HG02798 (cell line): ENCODE measurements at regions not wholly inside any gene's neighbourhood (a gene's known extent, or its start where the extent isn't known, plus 50 kb on each side); places are given as distances from the start of the nearest gene placed in this dataset.
"Not testable (repeated sequence)": the region's sequence is repeated elsewhere in the genome, so short reads cannot be mapped to it uniquely, and the experiment has no call there.

Source experiments
- ATAC-seq: cut with Tn5 transposase; IDR thresholded peaks from one replicate; pipeline ENCODE4 v1.9.1; 2021; ENCODE audit warnings: mild to moderate bottlenecking; ENCODE audit not compliant: unreplicated experiment, poor library complexity

DNA sequence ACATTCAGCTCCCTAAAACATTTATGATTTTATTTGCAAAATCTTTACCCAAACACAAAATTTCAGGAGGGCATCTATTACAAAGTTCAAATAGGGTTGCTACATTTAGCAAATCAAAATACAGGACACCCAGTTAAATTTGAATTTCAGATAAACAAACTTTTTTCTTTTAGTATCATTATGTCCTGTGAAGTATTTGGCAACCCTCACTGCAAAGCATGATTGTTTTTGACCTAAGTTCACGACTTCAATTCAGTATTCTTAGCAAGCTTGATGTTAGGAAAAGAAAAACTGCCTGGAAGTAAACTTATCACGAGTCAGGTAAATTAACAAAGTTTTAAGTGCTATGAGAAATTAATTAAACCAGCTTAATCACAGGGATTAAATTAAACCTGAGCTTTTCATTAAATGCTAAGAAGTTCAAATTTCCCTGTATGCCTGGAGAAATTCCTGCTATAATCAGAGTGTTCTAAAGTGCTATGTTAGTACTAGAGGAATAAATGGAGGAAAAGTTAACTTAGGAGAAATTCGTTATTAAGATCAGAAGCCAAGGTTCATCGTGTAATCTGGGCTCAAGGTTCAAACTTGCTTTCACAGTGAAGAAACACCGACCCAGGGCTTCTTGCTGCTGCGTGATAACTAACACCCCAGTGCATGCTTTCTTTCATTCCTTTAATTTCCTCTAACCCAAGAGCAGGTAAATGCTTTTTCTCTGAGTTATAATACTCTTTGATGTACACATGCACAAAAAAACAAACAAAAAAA is 298.1 kb downstream of the FOXO1 start:
- ATAC-seq, result no peak

DNA sequence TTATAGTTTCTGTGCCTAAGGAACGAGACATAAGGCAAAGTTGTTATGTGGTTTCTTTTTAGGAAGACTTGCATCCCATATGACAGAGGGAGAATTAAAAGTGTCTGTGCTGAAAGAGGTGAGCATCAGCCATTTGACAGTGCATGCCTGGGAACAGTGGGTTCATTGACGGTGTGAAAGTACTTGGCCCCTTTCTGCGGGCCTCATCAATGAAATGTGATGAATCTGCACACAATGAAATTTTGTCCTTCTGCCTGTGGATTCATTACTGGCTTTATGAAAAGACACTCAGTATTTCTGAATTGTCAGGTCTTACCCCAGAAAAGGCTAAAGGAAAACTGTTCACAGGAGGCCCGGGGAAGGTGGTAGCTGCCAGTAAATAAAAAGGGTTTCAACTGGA is 295.8 kb downstream of the FOXO1 start:
- ATAC-seq, result no peak

DNA sequence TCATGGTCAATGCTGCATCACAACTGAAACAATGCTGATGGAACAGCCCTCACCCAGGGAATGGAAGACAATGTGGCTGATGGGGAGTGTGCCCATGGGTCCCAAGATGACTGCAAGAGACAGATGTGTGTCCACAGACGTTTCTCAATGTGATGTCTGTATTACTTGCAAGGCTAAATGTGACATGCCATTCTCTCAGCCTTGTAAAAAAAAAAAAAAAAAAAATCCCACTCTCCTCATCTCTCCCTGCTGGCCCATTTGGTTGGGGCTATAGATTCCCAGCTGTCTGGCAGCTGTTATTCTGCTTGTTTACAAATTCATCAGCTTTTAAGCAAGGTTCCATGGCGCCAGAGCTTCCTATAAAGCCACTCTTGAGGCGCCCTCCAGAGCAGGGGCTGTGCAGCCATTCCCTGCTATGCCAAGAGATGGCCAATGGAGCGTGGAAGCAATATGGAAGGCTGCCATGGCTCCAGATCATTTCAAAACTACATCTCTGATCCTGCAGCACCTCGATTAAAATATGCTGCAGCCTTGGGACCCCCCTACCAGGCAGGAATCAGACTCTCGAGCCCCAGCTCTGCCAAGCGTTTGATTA is 294.8 kb downstream of the FOXO1 start:
- no peak for ATAC-seq

DNA sequence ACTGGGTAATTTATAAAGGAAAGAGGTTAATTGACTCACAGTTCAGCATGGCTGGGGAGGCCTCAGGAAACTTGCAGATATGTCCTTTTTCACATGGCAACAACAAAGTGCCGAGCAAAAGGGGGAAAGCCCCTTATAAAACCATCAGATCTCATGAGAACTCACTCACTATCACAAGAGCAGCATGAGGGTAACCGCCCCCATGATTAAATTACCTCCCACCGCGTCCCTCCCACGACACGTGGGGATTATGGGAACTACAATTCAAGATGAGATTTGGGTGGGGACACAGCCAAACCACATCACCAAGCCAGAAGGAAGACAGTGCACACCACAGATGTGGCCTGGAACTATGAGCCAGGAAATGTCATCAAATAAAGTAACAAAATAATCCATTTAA is 292.8 kb downstream of the FOXO1 start:
- ATAC-seq, result not testable (repeated sequence)

DNA sequence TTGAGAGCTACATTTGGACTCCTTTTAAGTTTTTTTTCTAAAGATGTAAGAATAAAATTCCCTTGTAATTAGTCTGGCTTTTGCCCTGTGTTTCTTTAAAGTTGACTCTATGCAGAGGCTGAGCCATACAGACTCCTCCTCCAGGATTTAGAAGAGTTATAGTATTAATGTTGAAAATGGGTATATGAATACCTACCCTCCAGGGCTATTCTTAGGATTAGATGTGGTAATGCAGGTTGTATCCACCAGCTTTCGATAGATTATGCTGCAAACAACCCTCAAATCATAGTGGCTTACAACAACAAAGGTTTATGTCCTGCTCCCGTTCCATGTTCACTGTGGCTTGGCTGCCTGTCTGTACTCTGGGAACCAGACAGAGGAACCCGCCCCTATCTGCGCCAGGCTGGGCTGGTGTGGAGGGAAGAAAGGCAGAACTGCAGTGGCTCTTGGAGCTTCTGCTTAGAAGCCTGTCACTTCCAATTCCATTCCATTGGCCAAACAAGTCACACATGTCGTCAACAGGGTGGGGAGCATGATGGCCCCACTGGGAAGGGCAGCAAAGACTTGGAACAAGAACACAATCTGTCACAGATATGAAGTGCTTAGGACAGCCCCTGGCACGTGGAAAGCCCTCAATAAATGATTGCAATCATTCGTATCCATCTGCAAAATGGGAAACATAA is 290.8 kb downstream of the FOXO1 start:
- no peak for ATAC-seq

DNA sequence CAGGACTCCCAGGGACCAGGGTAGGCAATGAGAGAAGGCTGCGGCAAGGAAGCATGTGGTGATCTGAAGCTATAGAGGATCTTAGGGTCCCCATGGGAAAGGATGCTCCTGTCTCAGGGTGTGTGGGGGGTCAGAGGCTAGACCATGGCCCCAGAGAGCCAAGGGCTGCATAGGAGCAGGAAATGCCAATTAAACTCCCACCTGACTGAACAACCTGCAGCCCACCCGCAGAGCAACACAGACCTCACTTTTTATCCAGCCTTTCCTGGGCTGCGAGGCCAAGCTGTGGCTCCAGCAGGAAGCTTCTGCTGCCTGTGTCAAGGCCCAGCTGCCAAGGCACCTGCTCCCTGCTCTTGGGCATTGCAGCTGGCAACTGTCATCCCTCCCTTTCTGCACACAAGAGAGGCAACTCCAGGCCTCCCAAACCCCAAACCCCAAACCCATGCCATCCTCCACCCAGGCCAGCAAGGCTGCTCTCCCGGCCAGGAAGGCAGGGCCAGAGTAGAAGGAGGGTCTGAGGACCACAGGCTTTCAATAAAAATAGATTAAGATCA is 290.1 kb downstream of the FOXO1 start:
- ATAC-seq, result no peak

DNA sequence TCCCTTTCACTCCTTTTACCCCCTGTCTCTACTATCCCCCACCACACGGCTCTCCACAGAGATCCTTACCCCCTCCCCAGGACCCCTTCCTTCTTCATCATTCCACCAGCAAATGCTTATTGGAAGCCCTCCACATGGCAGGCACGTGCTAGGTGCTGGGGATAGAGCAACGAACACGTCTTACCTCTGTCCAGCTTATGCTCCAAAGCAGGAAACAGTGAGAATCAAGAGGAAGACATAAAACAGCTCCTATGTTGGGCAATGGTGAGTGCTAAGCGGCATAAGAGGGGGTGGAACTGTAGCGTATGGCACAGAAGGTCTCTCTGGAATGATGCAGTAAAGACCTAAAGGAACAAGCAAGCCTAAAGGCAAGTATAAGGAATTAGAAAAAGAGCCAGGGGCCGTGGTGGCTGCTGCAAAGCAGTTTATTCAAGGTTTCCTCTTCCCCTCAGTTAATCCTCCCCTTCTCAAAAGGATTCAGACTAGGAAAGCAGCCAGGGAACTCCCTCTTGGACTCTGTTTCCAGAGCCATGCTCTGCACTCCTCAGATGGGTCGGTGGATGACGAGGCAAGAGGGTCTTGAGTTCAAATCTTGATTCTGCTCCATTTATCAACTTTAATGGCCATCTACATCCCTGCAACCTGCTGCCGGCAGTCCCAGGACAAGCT is 289.4 kb downstream of the FOXO1 start:
- no peak for ATAC-seq

DNA sequence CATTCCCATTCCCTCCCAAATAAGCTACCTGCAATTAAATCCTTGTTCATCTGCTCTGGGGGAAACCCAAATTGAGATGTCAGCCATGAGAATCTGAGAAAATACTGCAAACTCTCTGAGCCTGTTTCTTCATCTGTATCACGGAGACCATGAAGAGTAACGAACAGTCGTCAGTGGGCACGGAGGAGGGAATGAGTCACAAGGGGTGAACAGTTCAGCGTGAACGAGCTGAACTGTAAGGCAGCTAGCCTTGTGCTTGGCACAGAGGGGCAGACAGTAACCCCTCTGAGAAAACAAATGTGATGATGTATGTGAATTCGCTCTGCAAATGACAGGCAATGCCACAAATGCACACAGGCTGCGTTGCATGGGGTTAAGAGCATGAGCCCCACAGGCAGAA is 288.7 kb downstream of the FOXO1 start:
- ATAC-seq, result peak; percentile 53

DNA sequence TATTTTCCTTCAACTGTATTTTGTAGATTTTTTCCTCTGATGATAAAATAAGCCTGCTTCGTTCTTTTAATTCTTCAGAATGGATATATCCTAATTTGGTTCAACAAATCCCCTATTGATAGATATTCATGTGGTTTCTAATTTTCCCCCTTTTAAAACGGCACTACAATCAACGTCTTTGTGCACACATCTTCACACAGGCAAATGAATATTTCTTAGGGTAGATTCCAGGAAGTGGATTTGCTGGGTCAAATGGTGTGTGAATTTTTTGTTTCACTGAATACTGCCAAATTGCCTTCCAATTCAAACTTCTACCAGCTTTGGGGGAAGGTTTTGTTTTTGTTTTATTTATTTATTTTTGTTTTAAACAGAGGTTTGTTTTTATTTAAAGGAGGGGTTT is 287.2 kb downstream of the FOXO1 start:
- ATAC-seq, result no peak

DNA sequence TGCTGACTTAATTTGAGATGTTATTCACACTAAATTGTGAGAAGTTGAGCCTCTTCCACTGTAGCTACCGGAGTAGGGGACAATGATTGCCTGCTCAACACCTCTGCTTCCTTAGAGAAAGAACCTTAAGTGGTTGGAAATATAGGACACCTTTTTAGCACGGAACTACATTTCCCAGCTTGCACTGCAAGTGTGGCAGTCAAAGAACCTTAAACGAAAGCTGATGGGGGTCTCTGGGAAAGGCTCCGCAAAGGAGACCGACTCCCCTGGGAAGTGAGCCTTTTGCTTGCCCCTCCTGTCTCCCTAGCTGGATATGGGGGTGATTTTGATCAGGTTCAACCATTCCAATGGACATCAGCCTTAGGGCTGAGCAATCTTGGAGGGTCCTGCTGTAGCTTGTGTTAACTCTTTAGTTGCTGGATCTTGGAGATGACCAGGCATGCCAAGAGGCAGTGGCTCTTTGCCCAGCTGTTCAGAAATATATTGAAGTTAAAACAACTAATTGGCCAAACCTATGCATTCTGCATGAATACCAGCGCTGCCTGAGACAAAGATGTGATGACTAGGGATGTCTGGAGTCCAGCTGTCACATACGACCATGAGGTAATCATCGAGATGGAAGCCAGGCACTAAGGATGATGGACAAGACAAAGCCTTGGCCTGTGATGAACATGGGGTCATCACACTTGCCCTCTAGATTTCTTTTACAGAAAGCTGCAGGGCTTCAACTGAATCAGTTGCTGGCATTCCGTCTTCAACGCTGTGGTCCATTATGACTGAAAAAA is 286.5 kb downstream of the FOXO1 start:
- no peak for ATAC-seq

DNA sequence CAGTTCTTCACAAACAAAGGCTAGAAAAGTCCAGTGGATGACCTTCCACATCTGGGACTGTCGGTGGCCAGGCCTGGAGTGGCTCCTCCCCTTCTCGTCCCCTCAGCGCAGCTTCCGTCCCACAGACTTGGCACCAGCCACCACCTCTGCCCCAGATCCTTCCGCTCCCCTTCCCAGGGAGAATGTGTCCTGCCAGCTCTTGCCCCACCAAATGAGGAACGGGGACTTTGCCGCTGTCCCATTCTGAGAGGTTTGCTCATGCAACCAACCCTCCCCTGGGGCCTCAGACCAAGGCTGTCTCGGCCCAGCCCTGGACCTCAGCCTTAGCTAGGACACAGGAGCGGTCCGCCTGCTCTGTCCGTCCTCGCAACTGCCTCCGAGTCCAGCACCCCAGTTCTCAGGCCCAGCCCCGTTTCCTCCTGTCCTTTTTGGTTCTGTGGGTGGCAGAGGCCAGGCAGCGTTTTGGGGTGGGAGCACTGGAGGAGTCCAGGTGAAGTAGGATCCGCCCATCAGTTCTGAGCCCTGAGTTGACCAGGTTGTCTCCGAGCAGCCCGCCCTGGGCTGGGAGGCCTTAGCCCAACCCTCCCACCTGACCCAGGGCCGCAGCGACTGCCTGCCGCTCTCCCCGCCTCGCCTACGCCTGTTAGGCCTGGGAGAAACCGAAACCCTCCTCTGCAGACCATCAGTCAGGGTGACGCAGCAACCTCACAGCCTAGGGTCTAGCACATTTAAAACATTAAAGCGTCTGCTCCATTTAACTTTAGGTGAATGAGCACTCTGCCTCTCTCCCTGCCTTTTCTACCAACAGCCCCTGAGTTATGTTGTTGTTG is 284.3 kb downstream of the FOXO1 start:
- ATAC-seq, result no peak

DNA sequence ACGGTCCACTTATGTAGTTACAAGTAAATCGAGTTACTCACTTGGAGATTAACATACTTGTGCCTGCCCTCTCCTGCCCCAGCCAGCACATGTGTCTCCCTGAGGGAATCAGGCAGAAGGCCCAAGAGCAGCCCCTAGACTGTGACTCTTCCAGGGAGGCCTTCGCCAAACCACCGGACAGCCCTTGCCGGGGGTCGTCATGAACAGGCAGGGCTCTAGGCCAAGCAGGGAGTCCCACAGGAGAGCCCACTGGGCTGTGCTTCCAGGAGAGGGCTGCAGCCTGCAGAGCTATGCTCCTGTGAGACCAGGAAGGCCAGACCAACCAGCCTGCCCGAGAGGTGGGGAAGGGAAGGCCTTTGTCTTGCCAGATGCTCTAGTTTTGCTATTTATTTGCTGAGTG is 283.3 kb downstream of the FOXO1 start:
- no peak for ATAC-seq

DNA sequence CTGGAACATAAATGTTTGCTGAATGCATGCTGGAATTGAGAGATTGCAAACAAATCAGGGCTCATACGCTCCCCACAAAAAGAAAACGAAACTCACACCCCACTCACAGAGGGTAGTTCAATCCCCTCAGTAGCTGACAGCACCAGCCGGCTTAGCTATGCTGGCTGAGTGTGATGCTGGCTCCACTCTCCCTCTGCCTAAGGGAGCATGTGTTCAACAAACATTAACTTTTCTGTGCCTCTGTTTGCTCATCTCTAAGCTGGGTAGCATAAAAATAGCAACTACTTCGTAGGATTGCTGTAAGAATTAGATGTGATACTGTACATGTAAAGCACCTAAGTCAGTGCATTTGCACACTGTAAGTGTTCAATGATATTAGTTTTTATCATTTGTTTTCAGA is 282.6 kb downstream of the FOXO1 start:
- ATAC-seq, result peak; percentile 33

DNA sequence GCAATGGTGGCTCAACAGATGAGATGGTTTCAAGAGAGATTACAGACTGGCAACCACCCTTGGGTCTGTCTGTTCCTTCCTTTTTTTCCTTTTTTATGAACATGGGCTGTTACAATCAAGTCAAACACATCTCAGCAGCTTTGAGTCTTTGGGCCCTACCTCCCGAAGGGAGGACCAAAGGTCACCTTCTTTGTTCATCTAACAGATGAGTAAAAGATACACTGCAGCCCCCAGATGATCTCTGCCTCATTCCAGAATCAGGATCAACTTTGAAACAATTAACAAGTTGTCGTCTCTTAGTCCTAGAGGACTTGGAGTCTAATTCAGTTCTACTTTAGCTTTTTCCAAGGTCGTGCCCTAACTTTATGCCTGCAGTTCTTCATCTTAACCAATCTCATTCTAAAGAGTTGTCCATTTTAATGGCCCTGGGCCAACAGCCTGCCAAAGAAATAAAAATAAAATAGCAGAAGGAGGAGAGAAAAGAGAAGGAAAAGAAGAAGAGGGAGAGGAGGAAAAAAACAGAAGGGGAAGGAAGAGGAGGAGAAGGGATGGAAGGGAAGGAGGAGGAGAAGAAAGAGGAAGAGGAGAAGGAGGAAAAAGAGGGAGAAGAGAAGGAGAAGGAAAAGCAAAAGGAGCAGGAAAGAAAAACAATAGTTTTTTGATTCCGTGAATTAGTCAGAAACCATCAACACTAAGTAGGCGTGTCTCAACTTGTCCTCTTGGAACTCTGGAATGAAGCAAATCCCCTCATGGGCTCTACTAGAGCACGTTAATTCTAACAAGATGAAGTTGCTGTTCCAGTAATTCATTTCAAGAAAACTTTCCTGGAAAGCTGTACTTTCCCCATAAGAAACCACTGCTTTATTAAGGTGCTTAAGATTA is 281.2 kb downstream of the FOXO1 start:
- ATAC-seq, result no peak

DNA sequence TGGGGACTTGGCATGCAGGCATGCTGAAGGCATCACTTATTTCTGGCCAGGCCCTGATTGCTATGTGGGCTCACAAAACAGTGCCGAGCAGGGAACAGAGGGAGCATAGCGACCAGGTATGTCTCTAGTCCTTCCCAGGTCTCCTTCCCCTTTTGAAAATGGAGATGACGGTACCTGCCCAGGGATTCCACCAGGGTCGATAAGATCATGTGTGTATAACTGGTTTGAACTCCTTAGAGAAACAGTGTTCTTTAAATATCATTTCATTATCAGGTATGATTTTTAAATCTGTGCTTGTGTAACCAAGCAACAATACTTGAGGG is 280.6 kb downstream of the FOXO1 start:
- ATAC-seq, result no peak

DNA sequence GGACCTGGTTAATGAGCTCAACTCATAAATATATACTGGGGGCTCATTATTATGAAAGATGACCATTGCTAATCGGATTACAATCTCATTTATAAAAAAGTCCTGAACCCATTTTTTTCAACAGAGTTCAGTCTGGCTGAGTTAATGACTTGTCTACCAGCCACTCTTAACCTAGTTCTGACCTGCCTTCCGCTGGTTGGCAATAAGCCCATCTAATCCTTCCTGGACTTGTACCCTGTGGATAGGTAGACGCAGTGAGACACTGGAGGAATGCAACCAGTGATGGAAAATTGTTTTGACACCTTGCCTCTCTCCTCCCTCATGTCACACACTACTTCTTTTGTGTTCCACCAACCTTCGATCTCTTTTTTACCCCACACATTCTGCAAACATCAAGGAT is 279.9 kb downstream of the FOXO1 start:
- ATAC-seq, result no peak

DNA sequence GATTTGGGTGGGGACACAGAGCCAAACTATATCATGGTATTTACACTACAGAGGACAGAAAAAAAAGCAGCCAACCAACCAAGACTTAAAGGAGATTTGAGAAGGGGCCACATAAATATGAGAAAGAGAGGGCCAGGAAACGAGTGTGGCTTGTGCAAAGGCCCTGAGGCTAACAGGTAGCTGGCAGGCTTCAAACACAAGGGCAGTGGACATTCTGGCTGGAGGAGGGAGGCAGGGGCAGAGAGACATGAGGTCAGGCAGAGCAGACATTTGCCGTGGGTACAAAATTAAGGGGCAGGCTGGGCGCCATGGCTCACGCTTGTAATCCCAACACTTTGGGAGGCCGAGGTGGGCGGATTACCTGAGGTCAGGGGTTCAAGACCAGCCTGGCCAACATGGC is 278.7 kb downstream of the FOXO1 start:
- no peak for ATAC-seq

DNA sequence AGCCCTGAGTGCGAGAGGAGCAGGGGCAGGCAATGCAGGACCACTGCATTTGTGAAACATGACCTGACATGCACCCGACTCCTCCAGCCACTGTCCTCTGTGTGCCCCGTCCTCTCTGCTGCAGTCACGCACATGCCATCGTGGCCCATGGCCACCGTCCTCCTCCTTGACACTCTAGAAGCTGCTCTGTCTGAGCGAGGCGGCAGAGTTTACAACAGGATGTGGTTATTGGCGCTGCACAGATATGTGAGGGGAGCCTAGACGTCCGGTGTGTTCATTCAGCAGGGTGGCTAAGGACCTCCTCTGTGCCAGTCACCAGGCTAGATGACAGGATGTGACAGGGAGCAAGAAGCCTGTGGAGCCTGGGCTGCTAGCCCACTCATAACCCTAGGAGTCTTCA is 277.8 kb downstream of the FOXO1 start:
- ATAC-seq, result peak; percentile 98
